ENCODE measurements at regions not wholly inside any gene's neighbourhood (a gene's known extent, or its start where the extent isn't known, plus 50 kb on each side); places are given as distances from the start of the nearest gene placed in this dataset.
"Not testable (repeated sequence)": the region's sequence is repeated elsewhere in the genome, so short reads cannot be mapped to it uniquely, and the experiment has no call there.

DNA sequence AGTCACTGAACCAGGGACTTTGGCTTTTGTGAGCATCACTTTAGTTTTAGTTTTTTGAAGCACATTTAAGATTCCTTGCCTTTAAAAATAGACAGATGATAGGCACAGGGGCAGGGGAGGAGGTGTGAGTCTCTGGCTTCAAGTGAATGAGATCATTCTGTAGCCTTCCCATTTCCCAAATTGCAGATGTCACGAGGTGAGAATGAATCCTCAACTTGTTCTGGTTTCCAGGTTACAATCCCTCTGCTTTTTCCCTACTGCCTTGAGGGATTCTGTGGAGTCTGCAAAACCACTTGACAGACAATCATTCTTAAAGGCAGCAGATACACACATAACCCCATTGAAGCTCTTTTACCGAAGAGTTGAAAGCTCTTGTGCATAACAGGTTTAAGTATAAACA, 332.4 kb downstream of the DMAC1 start:
- DNase-seq (ENCODE audit: low spot score), result no peak

DNA sequence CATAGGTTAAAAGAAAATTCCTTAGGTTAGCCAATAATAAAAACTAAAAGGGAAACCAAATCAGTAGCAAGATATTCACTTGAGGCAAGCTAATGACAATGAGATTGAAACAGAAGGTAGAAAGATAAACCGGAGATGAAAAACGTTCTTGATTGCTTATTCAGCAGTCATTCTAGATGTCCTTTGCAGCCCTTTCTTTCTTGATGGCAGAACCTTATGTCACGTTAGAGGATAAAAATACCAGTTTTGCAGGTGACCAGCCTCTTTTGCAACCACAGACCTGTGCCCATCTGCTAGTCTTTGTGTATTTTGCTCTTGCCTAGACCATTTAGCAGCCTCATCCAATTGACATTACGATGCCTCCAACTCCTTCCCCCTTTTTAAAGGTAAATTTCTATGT, 337.8 kb downstream of the DMAC1 start:
- no peak for DNase-seq (ENCODE audit: low spot score)

DNA sequence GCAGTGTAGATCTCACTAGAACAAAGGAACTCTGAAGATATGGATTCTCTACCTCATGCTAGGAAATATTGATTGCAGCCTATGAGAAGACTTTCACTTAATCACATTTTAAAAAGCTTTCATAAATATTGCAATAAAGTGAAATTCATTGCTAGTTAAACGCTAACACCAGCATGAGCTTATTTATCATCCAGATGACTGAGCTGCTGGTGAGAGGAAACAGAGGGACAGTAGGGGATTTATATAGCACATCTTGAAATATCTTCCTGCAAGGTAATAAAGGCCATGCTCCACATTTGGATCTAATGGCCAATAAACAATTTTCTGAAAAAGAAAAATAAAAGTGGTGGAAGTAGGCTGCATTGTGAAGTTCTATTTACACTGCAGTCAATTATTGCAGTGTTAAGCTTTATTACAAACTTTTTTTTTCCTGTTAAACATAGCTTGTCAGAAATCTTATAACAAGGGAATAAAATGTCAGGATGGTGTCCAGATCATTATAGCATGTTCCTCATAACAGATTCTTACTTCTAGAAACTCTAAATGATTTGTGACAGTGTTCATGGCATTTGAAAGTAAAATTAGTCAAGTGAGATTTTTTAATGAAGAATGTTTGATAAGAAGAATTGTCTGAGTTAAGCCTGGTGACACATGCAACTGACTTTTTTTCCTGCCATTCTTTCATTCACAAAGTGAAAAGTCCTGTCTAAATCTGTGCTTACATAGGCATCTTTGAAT, 342.6 kb downstream of the DMAC1 start:
- DNase-seq (ENCODE audit: low spot score), result no peak

DNA sequence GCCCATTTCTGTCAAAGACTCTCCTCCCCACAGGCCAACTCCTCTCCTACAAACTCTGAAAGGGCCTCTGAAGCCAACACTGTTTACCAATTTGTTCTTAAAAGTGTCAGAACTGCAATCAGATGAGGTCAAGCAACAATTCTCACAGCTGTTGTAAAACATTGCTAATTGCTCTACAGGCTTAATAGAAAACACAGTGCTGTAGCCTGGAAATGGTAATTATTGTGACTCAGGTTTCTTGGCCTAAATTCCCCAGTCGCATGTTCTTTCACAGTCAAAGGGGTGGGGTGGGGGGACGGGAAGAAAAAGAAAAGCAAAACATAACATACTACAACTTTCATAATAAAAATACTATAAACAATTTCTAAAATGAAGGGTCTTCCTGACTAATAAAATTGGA, 343.2 kb downstream of the DMAC1 start:
- no peak for DNase-seq (ENCODE audit: low spot score)

DNA sequence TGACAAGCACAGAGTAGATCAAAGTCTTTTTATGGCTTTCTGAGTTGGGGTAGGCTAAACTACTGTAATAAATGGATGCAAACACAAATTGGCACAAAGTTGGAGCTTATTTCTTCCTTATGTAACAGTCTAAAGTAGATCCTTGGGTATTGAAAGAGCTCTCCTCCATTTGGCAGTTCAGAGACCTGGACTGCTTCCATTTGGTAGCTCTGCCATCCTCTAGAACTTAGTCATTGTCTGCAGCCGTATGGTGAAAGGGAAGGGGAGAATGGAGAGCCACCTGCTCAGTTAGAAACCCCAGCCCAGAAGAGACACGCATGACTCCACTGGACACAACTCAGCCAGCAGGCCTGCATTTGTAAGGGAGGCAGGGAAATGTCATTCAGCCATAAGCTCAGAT, 345.0 kb downstream of the DMAC1 start:
- DNase-seq (ENCODE audit: low spot score), result no peak

DNA sequence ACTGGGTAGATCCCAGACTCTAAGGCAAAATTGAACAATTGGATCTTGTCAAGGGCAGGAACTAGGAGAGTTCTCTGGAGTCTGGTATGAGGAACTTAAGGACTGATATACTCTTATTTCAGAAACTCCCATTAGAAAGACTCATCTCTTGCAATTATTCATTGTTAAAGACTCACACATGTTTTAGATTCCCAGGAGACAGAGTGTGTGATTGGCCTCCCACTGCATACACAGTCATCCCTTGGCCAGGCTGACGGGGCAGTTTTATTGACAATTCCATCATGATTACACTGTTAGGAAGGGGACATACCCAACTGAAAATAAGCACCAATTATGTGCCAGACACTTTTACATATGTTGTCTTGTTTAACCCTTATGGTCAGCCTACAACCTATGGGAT, 347.2 kb downstream of the DMAC1 start:
- DNase-seq (ENCODE audit: low spot score), result no peak

DNA sequence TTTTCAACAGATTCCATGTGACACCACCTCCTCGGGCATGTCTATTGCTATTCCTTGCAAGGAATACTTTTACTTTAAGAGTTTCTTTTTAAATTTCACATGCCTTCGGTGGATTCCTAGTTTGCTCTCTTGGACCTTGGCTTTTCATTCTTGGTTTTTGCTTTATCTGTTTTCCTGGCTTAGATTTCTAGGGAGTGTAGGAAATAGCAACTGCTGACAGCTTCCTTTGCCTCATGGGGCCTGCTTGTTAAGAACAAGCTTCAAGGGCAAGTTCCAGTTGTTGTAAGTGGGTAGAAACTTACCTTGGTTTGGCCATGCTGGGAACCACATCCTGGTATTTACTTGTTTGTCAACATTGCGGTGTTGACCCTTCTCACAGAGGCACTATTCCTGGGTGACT, 348.5 kb downstream of the DMAC1 start:
- no peak for DNase-seq (ENCODE audit: low spot score)

DNA sequence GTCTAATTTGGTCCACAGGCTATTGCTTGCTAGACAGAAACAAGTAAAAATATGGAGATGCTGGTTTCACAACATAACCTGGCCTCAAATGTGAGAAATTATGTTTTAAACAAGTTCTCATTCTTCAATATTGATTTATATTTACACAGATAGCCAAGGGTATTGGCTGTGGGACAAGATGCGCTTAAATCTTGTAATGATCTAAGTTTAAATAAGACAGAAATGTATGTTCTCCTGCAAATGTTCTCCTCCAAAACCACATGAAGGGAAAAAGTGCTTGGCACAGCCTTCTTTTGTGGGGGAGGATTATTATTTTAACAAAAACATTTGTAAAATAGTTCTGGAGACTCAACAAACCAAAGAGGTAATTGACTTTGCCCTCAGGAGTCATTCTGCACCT, 356.0 kb downstream of the DMAC1 start:
- no peak for DNase-seq (ENCODE audit: low spot score)

DNA sequence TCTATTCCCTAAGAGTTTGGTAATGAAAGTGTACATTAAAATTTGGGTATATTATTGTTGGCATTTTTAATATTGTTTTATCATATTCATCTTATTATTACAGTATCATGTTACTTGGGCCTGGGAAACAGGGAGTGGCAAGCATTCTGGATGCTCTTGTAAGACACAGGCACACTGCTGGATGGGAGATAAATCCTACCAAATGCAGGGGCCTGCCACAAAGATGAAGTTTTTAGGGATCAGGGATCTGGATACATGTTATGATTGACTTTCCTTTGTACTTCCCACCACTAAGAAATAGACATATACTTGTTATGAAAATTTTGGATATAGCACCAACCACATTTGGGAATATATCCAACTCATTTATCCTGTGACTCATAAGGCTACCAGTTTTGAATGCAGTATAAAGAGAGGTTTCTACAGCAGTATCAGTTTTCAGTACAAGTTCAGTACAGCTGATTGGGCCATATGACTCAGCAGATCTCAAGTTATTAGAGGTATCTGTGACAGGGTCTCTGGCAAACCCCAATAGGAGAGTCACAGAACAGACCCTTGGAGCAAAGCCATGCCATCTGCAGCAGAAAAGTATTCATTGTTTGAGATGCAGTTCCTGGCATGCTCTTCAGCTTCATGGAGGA, 360.1 kb downstream of the DMAC1 start:
- no peak for DNase-seq (ENCODE audit: low spot score)

DNA sequence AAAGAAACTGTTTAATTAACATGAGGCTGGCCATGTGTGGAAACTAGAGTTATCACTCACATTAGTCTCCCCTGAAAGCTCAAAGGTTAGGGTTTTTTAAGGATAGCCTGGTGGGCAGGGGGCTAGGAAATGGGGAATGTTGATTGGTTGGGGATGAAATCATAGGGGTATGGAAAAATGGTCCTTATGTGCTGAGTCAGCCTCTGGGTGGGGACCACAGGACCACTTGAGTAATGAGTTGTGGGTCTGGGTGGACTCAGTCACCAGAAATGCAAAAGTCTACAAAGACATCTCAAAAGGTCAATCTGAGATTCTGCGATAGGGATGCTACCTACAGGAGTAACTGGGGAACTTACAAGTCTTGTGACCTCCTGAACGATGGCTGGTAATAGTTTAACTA, 362.8 kb downstream of the DMAC1 start:
- DNase-seq (ENCODE audit: low spot score), result no peak

DNA sequence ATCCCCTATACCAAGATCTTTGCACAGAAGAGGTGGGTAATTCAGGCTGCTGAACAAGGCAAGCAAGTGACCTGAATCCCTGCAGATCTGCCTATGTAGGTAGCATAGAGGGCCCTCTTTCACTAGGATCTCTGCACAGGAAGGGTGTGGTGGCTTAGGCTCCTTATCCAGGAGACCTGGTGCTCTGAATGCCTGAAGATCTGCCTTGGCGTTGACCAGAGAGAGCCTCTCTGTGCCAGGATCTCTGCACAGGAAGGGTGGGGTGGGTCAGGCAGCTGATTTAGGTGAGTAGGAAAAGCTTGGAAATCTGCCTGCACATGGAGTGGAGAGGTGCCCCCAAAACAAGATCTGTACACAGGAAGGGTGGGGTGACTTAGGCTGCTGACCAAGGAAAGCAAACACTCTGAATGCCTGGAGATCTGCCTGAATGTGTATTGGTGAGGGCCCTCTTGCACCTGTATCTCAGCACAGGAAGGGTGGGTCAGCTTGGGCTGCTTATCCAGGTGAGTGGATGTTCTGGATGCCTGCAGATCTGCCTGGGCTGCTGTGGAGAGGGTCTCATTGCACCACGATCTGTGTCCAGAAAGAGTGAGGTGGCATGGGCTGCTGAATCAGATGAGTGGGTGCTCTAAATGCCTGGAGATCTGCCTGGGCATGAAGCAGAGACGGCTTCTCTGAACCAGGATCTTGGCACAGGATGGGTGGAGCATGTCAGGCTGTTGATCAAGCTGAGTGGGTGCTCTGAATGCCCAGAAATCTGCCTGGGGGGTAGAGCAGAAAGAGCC, 365.9 kb downstream of the DMAC1 start:
- DNase-seq (ENCODE audit: low spot score), result no peak

DNA sequence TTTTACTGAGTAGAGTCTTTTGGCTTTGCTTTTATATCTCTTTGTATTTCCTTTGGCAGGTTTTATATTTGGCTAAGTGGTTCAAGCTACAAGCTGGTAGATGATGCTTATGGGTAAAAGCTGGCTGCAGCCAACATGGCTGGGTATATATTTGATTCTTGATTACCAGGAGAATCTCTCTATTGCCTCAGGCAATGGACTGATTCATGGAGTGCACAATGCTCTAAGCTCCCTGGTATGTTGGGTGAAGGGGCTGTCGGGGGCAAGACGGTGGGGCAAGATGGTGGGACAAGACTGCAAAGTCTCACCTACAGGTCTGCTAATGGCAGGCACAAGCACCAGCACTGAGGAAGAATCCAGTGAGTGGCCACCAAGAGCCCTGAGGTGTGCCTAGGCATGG, 366.6 kb downstream of the DMAC1 start:
- no peak for DNase-seq (ENCODE audit: low spot score)

DNA sequence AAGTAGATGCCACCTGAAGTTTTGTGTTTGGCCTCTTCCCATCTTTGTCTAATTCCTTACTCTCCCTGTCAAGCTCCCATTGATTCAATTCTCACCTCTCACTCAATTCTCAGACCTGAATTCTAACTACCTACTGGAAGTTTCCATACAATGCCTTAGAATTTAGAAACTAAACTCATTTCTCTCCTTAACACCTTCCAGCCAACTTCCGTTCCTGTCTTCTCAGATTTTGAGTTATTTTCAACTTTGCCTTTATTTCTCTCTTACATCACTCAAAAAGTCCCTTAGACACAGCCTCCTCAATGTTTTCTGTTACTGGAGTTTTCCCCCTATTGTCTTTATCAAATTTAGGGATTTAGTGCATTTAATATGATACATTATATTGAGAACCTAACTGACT, 382.2 kb downstream of the DMAC1 start:
- DNase-seq (ENCODE audit: low spot score), result not testable (repeated sequence)

DNA sequence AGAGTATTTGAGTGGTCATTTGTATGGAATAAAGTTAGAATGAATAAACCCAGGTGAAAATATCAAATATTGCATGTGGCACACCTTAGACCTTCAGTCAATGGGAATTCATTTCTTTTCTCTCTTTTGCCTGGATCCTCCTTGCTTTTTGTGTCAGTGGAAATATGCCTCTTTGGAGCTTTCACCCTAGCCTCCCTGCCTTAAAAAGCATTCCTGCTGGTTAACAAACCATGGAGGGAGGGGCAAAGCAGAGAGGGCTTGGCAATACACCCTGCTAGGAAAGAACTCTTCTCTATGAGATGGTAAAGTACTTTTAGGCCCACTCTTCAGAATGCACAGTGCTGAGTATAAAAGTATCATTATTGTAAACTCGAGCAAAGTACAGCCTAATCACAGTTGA, 383.7 kb downstream of the DMAC1 start:
- no peak for DNase-seq (ENCODE audit: low spot score)

DNA sequence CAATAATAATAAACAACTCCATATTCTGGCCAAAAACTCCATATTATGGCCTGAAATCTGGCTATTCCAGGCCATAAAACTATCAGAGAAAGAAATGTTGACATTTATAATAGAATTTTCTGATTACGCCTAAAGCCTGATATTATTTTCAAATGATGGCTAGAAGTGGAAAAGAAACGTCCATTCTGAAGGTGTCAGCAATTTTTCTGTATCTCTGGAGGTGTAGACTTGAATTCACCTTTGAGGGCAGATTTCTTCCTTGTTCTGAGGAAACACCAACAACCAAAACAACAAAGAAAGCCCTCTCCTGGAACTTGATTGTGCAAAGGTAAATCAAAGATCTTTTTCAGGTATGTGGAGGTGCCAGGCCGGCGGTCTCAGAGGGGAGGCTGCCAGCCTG, 390.7 kb downstream of the DMAC1 start:
- no peak for DNase-seq (ENCODE audit: low spot score)

DNA sequence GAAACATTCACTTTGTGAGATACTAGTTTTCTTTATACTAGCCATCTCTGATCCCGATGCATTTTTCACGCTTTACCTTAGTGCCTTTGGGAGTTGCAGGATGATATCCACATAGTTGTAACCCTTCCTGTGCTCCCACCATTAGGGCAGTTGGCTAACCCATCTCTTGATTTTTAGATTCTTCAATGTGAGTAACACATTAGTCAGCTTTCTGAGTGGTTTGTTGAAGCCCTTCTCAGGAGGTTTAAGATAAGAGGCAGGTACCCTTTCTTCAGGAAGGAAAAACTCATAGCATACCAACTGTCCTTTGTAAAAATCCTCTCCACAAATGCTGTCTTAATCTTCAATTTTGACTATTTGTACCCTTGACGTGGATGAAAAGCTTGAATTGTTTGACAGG, 392.3 kb downstream of the DMAC1 start:
- no peak for DNase-seq (ENCODE audit: low spot score)

DNA sequence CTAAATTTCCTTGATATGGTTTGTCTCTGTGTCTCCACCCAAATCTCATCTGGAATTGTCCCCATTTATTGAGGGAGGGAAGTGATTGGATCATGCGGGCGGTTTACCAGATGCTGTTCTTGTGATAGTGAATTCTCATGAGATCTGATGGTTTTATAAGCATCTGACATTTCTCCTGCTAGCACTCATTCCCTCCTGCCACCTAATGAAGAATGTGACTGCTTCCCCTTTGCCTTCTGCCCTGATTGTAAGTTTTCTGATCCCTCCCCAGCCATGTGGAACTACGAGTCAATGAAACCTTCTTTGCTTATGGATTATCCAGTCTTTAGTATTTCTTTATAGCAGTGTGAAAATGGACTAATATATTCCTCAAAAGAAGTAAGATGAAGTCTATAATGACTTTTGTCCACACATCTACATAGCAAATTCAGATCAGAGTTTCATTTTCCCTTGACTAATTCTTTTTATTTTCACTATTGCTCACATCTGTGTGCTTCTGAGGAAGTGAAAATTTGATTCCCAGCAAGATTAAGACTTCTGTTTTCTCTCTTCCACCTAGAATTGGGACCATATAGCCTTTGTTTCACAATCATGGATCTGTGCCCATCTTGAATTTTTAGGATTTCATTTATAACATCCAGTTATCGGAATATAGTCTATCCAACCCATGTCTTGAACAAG, 393.5 kb downstream of the DMAC1 start:
- DNase-seq (ENCODE audit: low spot score), result no peak

DNA sequence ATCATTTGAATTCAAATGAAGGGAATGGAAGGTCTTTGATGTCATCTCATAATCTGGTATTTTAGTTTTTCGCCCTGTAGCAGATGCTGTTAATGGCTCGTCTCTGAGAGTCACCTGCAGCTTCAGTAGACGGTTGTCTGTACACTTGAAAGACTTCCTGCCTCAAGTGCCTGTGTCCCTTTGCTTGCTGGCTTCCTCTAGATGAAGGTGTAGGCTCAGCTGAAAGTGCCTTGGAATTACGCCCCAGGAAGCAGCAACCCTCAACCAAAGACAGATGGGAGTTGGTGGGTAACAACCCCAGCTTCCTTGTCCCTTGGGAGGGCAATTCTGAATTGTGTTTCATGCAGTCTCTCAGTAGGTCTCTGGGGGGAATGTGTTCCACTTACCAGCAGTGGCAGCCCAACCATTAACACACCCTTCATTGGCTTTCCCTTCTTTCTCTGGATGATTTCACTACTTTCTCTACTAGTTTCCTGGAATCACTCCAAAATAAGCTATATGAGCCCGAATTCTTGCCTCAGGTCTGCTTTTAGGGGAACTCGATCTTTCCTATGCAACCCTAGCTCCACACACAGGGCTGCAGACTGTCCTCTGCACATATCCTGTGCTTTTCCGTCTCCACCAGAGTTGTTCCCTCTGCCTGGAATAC, 395.6 kb downstream of the DMAC1 start:
- DNase-seq (ENCODE audit: low spot score), result no peak

DNA sequence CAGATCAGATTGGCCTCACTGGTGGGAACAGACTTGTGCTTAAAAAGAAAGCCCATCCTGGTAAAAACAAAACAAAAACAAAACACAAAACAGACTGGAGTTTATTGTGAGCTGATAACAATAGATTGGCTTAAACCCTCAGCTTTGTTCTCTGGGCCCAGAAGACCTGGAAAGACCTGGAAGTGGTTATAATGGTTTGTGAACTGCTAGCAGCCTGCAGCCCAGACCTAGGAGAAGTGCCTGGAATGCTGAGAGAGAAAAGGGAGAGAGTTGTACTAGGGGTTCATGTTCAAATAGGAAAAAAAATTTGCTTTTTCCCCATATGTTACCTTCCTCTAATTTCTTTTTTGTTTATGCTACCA, 396.6 kb downstream of the DMAC1 start:
- no peak for DNase-seq (ENCODE audit: low spot score)

DNA sequence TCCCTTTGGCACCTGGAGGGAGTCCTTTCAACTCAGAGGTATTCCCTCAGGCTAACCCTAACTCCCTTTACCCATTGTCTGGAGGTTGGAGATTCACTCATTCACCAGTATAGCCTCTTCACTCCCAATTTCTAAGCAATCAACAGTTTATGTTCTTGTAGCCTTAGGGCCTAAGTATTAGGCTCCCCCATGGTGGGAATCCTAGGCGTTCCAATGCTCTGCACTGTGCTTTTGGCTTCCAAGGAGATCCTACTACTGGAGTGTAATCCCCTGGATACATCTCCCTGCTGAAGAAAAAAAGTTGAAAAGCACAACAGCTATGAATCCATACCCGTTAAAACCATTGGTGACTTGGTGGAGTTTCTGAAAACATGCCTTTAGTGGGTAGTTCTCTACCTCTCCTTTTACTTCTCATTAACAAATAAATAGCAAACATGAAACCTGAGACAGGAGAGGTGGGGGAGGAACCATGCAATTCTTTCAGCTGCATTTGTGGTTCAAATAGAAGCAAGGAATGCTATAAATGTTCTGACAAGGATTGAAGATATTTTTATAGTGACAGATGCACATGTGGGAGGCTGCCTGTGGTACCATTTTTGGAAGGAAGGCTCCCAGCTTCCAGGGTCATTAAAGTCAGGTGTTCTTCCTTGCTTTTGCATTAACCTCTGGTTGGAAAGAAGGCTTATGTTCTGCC, 397.1 kb downstream of the DMAC1 start:
- DNase-seq (ENCODE audit: low spot score), result no peak

DNA sequence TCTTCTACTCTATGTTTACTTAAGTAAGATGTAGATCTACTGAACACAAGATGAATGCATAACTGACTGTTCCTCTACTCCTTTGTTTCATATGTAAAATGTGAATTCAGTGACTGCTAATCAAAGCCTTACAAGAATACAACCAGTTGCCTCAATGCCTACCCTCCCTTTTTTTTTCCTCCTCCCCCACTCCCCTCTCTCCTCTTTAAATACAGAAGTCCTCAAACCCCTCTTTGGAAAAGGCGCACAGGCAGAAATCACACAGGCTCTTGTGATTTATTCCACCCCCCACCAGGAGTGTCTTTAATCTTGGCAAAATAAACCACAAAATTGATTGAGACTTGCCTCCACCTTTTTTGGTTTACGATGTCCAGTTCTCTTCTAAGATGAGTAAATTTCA, 398.5 kb downstream of the DMAC1 start:
- DNase-seq (ENCODE audit: low spot score), result no peak
